Endothelial cell of umbilical vein (primary cell): ENCODE measurements at regions not wholly inside any gene's neighbourhood (a gene's known extent, or its start where the extent isn't known, plus 50 kb on each side); places are given as distances from the start of the nearest gene placed in this dataset.

Source experiments
- CTCF ChIP-seq, 2 donors: IDR thresholded peaks; 1 replicate in 1 of 2; 2 replicates in 1 of 2; pipeline ENCODE4 v1.5.1; 2011; ENCODE audit warnings: low read length in 2 of 2, mild to moderate bottlenecking in 2 of 2, moderate library complexity in 2 of 2, control low read depth in 1 of 2, inconsistent platforms in 1 of 2, low read depth in 1 of 2; ENCODE audit not compliant: insufficient read depth in 1 of 2; ENCODE audit errors: extremely low read depth in 1 of 2
- EZH2 ChIP-seq: IDR thresholded peaks from 2 replicates; pipeline ENCODE4 v1.6.1; 2012; ENCODE audit warnings: borderline replicate concordance, low read depth, mild to moderate bottlenecking, moderate library complexity, low read length, inconsistent platforms; ENCODE audit not compliant: severe bottlenecking
- FOS ChIP-seq: IDR thresholded peaks from 2 replicates; pipeline ENCODE4 v1.6.1; 2011; ENCODE audit warnings: mild to moderate bottlenecking, low read length, moderate library complexity, borderline replicate concordance; ENCODE audit not compliant: insufficient read depth
- MAX ChIP-seq: IDR thresholded peaks from 2 replicates; pipeline ENCODE4 v1.6.1; 2011; ENCODE audit not compliant: insufficient read depth, insufficient read length
- POLR2A ChIP-seq: IDR thresholded peaks from 2 replicates; pipeline ENCODE4 v1.6.1; 2012; ENCODE audit warnings: low read depth, mild to moderate bottlenecking, control low read depth, low read length
- POLR2AphosphoS5 ChIP-seq: IDR thresholded peaks from 2 replicates; pipeline ENCODE4 v1.6.1; 2012; ENCODE audit warnings: low read depth, mild to moderate bottlenecking, control low read depth, low read length, moderate library complexity; ENCODE audit not compliant: insufficient read depth

DNA sequence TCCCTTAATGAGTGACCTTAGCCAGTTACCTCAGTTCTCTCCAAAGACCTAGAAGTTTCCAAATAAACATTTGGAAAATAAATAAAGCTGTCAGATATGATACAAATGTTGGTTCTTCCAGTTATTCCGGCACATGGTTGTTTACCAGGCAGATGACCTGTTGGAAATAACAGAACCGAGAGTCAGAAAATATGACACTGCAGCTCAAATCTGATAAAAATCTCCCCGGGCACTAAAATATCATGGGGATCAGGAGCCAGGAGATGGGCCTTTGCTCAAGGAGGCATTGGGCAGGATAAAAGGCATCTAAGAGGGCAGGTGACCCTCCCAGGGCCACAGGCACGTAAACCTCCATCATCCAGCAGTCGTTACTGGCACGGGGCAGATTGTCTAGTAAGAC is 164.0 kb upstream of the LYZL1 start:
- no peak for TF ChIP-seq POLR2A
- TF ChIP-seq CTCF (IDR thresholded peaks at IDR 0.05; ENCODE audit: extremely low read depth in 1 of 2, insufficient read depth in 1 of 2, low read depth in 1 of 2, low read length in 2 of 2) = no peak
- TF ChIP-seq EZH2 = no peak
- no peak for TF ChIP-seq POLR2AphosphoS5
- no peak for TF ChIP-seq MAX
- no peak for TF ChIP-seq FOS
